ENCODE measurements at regions not wholly inside any gene's neighbourhood (a gene's known extent, or its start where the extent isn't known, plus 50 kb on each side); places are given as distances from the start of the nearest gene placed in this dataset.

GRCh38 chr13:39803156-39803555 lies 147.7 kb downstream of the COG6 start:
- ChIA-PET POLR2A (no interaction called here), CTCF (no interaction called here)
- H3K9me3 ChIP-seq (ENCODE audit: control insufficient read depth, insufficient read depth, low read depth, low read length): no peaks in the 10 kb centered on the region
- no peaks in the 10 kb centered on the region for H3K4me1 ChIP-seq (ENCODE audit: control insufficient read depth, insufficient read depth, low read length)
- no peaks in the 10 kb centered on the region for H3K36me3 ChIP-seq (ENCODE audit: control insufficient read depth in 2 of 2, insufficient read depth in 1 of 2, low read length in 2 of 2)
- no peak for TF ChIP-seq ZNF529 (tag by site-specific recombination; IDR thresholded peaks at IDR 0.05; ENCODE audit: insufficient replicate concordance)
- TF ChIP-seq ZNF10 (tag by site-specific recombination; IDR thresholded peaks at IDR 0.05): no peak
- TF ChIP-seq ZNF211 (tag by site-specific recombination; IDR thresholded peaks at IDR 0.05; ENCODE audit: low read depth): no peak
- TF ChIP-seq ZNF311 (tag by site-specific recombination; IDR thresholded peaks at IDR 0.05; ENCODE audit: borderline replicate concordance): no peak
- TF ChIP-seq, protein P1, sequence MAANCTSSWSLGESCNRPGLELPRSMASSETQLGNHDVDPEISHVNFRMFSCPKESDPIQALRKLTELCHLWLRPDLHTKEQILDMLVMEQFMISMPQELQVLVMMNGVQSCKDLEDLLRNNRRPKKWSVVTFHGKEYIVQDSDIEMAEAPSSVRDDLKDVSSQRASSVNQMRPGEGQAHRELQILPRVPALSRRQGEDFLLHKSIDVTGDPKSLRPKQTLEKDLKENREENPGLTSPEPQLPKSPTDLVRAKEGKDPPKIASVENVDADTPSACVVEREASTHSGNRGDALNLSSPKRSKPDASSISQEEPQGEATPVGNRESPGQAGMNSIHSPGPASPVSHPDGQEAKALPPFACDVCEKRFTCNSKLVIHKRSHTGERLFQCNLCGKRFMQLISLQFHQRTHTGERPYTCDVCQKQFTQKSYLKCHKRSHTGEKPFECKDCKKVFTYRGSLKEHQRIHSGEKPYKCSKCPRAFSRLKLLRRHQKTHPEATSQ (tag by site-specific recombination; IDR thresholded peaks at IDR 0.05): no peak
- no peak for TF ChIP-seq ZNF777 (tag by site-specific recombination; IDR thresholded peaks at IDR 0.05; ENCODE audit: borderline replicate concordance)
- no peak for TF ChIP-seq ZNF248 (tag by site-specific recombination; IDR thresholded peaks at IDR 0.05)
- TF ChIP-seq ZXDB (tag by site-specific recombination; IDR thresholded peaks at IDR 0.05): no peak
- no peak for TF ChIP-seq ZNF677 (tag by site-specific recombination; IDR thresholded peaks at IDR 0.05)
- no peak for TF ChIP-seq GFI1B (tag by site-specific recombination; IDR thresholded peaks at IDR 0.05)
- TF ChIP-seq ZNF571 (tag by site-specific recombination; IDR thresholded peaks at IDR 0.05): no peak
- no peak for TF ChIP-seq ZNF658 (tag by site-specific recombination; IDR thresholded peaks at IDR 0.05)
- no peak overlapping the region for H3K4me3 ChIP-seq (ENCODE audit: low read depth, low read length)
- no peak overlapping the region for H3K27ac ChIP-seq (ENCODE audit: extremely low read depth, low read depth, low read length)

- Histone ChIP-seq H3K27ac (ENCODE audit: extremely low read depth, low read depth, low read length) (no peak overlapping the region), H3K4me1 (ENCODE audit: control insufficient read depth, insufficient read depth, low read length) (no peaks in the 10 kb centered on the region), H3K36me3 (ENCODE audit: control insufficient read depth in 2 of 2, insufficient read depth in 1 of 2, low read length in 2 of 2) (no peaks in the 10 kb centered on the region), H3K4me3 (ENCODE audit: low read depth, low read length) (no peak overlapping the region), H3K9me3 (ENCODE audit: control insufficient read depth, insufficient read depth, low read depth, low read length) (no peaks in the 10 kb centered on the region)
- TF ChIP-seq, protein P2, sequence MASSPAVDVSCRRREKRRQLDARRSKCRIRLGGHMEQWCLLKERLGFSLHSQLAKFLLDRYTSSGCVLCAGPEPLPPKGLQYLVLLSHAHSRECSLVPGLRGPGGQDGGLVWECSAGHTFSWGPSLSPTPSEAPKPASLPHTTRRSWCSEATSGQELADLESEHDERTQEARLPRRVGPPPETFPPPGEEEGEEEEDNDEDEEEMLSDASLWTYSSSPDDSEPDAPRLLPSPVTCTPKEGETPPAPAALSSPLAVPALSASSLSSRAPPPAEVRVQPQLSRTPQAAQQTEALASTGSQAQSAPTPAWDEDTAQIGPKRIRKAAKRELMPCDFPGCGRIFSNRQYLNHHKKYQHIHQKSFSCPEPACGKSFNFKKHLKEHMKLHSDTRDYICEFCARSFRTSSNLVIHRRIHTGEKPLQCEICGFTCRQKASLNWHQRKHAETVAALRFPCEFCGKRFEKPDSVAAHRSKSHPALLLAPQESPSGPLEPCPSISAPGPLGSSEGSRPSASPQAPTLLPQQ (tag by site-specific recombination; IDR thresholded peaks at IDR 0.05): no peak
- no peak for TF ChIP-seq ZNF10 (tag by site-specific recombination; IDR thresholded peaks at IDR 0.05)
- TF ChIP-seq YY2 (tag by site-specific recombination; IDR thresholded peaks at IDR 0.05): no peak
- TF ChIP-seq, protein P3, sequence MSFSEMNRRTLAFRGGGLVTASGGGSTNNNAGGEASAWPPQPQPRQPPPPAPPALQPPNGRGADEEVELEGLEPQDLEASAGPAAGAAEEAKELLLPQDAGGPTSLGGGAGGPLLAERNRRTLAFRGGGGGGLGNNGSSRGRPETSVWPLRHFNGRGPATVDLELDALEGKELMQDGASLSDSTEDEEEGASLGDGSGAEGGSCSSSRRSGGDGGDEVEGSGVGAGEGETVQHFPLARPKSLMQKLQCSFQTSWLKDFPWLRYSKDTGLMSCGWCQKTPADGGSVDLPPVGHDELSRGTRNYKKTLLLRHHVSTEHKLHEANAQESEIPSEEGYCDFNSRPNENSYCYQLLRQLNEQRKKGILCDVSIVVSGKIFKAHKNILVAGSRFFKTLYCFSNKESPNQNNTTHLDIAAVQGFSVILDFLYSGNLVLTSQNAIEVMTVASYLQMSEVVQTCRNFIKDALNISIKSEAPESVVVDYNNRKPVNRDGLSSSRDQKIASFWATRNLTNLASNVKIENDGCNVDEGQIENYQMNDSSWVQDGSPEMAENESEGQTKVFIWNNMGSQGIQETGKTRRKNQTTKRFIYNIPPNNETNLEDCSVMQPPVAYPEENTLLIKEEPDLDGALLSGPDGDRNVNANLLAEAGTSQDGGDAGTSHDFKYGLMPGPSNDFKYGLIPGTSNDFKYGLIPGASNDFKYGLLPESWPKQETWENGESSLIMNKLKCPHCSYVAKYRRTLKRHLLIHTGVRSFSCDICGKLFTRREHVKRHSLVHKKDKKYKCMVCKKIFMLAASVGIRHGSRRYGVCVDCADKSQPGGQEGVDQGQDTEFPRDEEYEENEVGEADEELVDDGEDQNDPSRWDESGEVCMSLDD (tag by site-specific recombination; IDR thresholded peaks at IDR 0.05): no peak
- TF ChIP-seq SCRT1 (tag by site-specific recombination; IDR thresholded peaks at IDR 0.05; ENCODE audit: borderline replicate concordance): no peak
- TF ChIP-seq ZNF2 (tag by site-specific recombination; IDR thresholded peaks at IDR 0.05): no peak
- TF ChIP-seq ZNF513 (tag by site-specific recombination; IDR thresholded peaks at IDR 0.05): no peak
- TF ChIP-seq ZNF404 (tag by site-specific recombination; IDR thresholded peaks at IDR 0.05): no peak
- TF ChIP-seq ZNF529 (tag by site-specific recombination; IDR thresholded peaks at IDR 0.05; ENCODE audit: insufficient replicate concordance): no peak
- TF ChIP-seq ZNF302 (tag by site-specific recombination; IDR thresholded peaks at IDR 0.05; ENCODE audit: low read depth): no peak
- TF ChIP-seq GLIS2 (tag by site-specific recombination; IDR thresholded peaks at IDR 0.05): no peak
- TF ChIP-seq ZNF621 (tag by site-specific recombination; IDR thresholded peaks at IDR 0.05): no peak
- TF ChIP-seq KLF8 (tag by site-specific recombination; IDR thresholded peaks at IDR 0.05): no peak
- TF ChIP-seq SP3 (tag by site-specific recombination; IDR thresholded peaks at IDR 0.05): no peak
- no peak for TF ChIP-seq REPIN1 (tag by site-specific recombination; IDR thresholded peaks at IDR 0.05; ENCODE audit: low read depth)
- no peak for TF ChIP-seq ZNF324 (tag by site-specific recombination; IDR thresholded peaks at IDR 0.05)
- no peak for TF ChIP-seq ZNF239 (tag by site-specific recombination; IDR thresholded peaks at IDR 0.05)
- TF ChIP-seq GFI1B (tag by site-specific recombination; IDR thresholded peaks at IDR 0.05): no peak
- no peak for TF ChIP-seq TCF7L2 (IDR thresholded peaks at IDR 0.05; ENCODE audit: borderline replicate concordance, low read depth, low read length)
- no peak for TF ChIP-seq ZNF501 (tag by site-specific recombination; IDR thresholded peaks at IDR 0.05)
- ChIA-PET POLR2A (no interaction called here), CTCF (no interaction called here)
These were observed 148.4 kb downstream of the COG6 start for GRCh38 chr13:39803851-39804250.
